Fibroblast of mammary gland (primary cell): ENCODE measurements at regions not wholly inside any gene's neighbourhood (a gene's known extent, or its start where the extent isn't known, plus 50 kb on each side); places are given as distances from the start of the nearest gene placed in this dataset.

Experiments used
- DNase-seq: peaks from one replicate; pipeline ENCODE4 v3.0.0-alpha.2; 2010; ENCODE audit warnings: low read depth
- H3K4me3 ChIP-seq: 2 replicates; pipeline ENCODE4 v1.5.1; 2011; ENCODE audit warnings: low read depth, mild to moderate bottlenecking, low read length, moderate library complexity; ENCODE audit not compliant: control insufficient read depth
- TF ChIP-seq, protein P1 (sequence below): conservative IDR thresholded peaks from 2 replicates; pipeline ENCODE4 v1.5.1; 2011; ENCODE audit warnings: low read depth, low read length, inconsistent platforms; ENCODE audit not compliant: control insufficient read depth, insufficient read depth

GRCh38 chr2:82320296-82320695 is 2015.7 kb upstream of the LRRTM1 start:
- no peak overlapping the region for H3K4me3 ChIP-seq
- no peak for DNase-seq
- TF ChIP-seq, protein P1, sequence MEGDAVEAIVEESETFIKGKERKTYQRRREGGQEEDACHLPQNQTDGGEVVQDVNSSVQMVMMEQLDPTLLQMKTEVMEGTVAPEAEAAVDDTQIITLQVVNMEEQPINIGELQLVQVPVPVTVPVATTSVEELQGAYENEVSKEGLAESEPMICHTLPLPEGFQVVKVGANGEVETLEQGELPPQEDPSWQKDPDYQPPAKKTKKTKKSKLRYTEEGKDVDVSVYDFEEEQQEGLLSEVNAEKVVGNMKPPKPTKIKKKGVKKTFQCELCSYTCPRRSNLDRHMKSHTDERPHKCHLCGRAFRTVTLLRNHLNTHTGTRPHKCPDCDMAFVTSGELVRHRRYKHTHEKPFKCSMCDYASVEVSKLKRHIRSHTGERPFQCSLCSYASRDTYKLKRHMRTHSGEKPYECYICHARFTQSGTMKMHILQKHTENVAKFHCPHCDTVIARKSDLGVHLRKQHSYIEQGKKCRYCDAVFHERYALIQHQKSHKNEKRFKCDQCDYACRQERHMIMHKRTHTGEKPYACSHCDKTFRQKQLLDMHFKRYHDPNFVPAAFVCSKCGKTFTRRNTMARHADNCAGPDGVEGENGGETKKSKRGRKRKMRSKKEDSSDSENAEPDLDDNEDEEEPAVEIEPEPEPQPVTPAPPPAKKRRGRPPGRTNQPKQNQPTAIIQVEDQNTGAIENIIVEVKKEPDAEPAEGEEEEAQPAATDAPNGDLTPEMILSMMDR, result no peak

- TF ChIP-seq, protein P1, result no peak
- DNase-seq, result no peak
- no peak overlapping the region for H3K4me3 ChIP-seq
Observed at GRCh38 chr2:82317012-82317411, 2012.5 kb upstream of the LRRTM1 start.

DNA sequence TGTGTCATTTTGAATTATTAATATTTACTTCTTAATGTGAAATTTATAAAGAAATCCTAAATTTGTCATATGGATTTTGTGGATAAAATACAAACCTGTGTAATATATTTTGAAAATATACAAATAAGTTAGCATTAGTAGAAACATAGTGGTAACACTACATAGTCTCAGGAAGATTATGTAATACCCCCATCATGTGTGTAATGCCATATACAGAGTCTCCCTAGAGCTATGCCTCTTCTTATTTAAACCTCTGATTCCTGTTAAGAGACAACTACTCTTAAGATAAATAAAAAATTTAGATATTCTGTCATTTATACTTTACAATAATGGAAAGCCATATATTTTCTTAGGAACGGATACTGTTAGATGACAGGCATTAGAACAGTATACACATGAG is 2012.0 kb upstream of the LRRTM1 start:
- TF ChIP-seq, protein P1, result no peak
- no peak overlapping the region for H3K4me3 ChIP-seq
- DNase-seq, result no peak

- H3K4me3 ChIP-seq, result no peak overlapping the region
- DNase-seq, result no peak
- TF ChIP-seq, protein P1, result no peak
Observed at GRCh38 chr2:82314836-82315472, 2010.4 kb upstream of the LRRTM1 start.

DNA sequence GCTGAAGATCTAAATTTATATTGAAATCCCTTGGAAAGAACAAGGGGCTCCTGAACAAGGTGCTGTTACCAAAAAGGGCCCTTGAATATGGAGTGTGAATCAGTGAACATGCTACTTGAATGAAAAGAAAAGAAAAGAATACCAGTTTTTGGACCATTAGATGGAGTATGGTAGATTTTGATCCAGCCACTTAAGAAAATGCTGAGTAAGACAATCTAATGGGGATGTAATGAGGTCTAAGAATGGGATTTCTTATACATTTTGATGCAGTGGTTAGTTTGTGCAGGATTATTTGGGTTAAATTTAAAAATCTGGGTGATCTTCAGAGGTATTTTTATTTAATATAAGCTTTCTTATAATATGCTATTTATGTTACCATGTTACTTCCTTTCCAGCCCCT is 2003.0 kb upstream of the LRRTM1 start:
- DNase-seq, result no peak
- TF ChIP-seq, protein P1, result no peak
- no peak overlapping the region for H3K4me3 ChIP-seq

GRCh38 chr2:82301506-82301905 is 1997.0 kb upstream of the LRRTM1 start:
- TF ChIP-seq, protein P1, result no peak
- no peak overlapping the region for H3K4me3 ChIP-seq
- no peak for DNase-seq

DNA sequence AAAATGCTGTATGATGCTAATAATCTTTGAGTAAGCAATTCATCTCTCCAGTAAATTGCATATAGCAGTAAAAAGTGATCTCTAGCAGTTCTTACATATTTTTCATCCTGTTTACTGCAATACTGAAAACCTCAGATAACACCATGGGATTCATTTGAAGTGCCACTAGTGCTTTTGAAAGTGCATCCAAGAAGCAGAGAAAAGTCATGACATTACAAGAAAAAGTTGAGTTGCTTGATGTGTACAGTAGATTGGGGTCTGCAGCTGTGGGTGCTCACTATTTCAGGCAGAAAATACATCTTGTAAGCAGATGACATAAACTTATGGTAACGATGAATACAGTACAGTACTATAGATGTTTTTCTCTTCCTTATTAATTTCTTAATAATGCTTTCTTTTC is 1984.9 kb upstream of the LRRTM1 start:
- TF ChIP-seq, protein P1, result no peak
- H3K4me3 ChIP-seq, result no peak overlapping the region
- no peak for DNase-seq
